ENCODE measurements at regions not wholly inside any gene's neighbourhood (a gene's known extent, or its start where the extent isn't known, plus 50 kb on each side); places are given as distances from the start of the nearest gene placed in this dataset.

GRCh38 chr10:83937161-83937560 is 202.1 kb upstream of the GHITM start:
- TF ChIP-seq CTCF (IDR thresholded peaks at IDR 0.05; ENCODE audit: low read depth, low read length) (no peak), EZH2phosphoT487 (IDR thresholded peaks at IDR 0.05; ENCODE audit: low read depth) (no peak)
